ENCODE measurements at regions not wholly inside any gene's neighbourhood (a gene's known extent, or its start where the extent isn't known, plus 50 kb on each side); places are given as distances from the start of the nearest gene placed in this dataset.

GRCh38 chr3:110093812-110094401, 756.6 kb upstream of the DPPA4 start:
- DNase-seq (ENCODE audit: low read depth in 2 of 2), result no peak

DNA sequence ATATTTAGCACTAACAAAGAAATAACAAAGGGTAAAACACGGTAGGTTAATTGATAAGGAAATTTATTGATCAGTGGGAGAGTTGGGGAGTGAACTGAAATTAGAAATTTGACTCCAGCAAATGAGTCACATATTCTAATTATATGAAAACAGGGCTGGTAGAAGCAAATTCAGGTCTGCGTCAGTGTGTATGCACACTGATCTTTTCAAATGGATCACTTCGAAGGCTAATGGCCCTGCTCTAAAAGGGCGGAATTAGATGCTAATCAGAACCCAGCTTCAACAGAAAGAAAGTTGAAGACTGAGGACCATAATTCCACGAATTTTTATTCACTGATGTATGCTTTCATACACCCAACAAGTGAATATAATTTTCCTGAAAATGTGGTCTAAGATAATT, 762.4 kb upstream of the DPPA4 start:
- DNase-seq (ENCODE audit: low read depth in 2 of 2), result no peak

- DNase-seq (ENCODE audit: low read depth in 2 of 2), result no peak
These were observed 764.0 kb upstream of the DPPA4 start for GRCh38 chr3:110101361-110101760.

- DNase-seq (ENCODE audit: low read depth in 2 of 2), result no peak
These were observed 769.5 kb upstream of the DPPA4 start for GRCh38 chr3:110106805-110107204.

DNA sequence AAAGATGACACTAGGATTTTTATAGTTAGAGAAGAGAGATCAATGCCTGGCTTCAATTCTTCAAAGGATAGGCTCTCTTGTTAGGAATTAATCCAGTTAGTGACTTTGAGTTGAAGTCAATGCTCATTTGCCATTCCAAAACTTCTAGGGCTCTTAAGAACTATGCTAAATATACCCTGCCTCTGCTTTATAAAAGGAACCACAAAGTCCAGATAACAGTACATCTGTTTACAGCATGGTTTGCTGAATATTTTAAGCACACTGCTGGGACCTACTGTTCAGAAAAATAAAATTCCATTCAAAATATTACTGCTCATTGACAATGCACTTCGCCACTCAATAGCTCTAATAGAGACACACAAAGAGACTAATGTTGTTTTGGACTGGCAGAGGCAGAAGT, 786.6 kb upstream of the DPPA4 start:
- no peak for DNase-seq (ENCODE audit: low read depth in 2 of 2)

DNA sequence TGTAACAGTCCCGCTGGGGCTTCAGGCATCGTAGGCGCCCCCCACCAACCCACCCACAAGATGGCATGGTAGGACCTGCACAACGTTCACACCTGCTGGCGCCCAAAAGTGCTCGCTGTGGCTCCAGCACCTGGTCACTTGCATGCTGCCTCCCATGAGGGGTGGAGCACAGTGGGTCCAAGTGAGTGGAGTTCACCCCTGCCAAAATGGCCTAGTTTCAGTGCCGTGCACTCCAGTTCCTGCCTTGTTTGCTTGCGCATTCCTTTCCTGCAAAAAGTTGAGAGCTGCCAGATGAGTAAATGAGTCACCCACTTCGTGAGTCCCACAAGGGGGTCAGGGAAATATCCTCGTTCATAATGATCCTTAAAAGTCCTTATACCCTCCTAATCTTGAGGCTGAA, 788.7 kb upstream of the DPPA4 start:
- no peak for DNase-seq (ENCODE audit: low read depth in 2 of 2)

GRCh38 chr3:110133971-110134370, 796.6 kb upstream of the DPPA4 start:
- DNase-seq (ENCODE audit: low read depth in 2 of 2), result no peak

GRCh38 chr3:110139048-110139447, 801.7 kb upstream of the DPPA4 start:
- no peak for DNase-seq (ENCODE audit: low read depth in 2 of 2)

- DNase-seq (ENCODE audit: low read depth in 2 of 2), result no peak
These were observed 802.5 kb upstream of the DPPA4 start for GRCh38 chr3:110139821-110140220.

DNA sequence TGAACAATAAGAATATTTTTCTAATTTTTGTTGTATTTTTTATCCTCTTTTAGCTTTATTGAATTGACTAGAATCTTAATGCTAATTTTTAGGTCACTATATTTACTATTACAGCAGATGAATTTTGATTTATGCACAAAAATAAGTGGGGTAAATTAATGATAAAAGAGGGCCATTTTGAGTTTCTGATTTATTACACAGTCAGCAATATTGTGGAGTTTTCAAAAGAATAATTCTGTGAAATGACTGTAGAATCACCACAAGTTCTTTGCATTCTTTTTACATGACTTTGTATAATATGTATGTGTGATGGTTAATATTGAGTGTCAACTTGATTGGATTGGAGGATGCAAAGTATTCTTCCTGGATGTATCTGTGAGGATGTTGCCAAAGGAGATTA, 812.4 kb upstream of the DPPA4 start:
- DNase-seq (ENCODE audit: low read depth in 2 of 2), result no peak

- no peak for DNase-seq (ENCODE audit: low read depth in 2 of 2)
These were observed 819.9 kb upstream of the DPPA4 start for GRCh38 chr3:110157221-110157620.

DNA sequence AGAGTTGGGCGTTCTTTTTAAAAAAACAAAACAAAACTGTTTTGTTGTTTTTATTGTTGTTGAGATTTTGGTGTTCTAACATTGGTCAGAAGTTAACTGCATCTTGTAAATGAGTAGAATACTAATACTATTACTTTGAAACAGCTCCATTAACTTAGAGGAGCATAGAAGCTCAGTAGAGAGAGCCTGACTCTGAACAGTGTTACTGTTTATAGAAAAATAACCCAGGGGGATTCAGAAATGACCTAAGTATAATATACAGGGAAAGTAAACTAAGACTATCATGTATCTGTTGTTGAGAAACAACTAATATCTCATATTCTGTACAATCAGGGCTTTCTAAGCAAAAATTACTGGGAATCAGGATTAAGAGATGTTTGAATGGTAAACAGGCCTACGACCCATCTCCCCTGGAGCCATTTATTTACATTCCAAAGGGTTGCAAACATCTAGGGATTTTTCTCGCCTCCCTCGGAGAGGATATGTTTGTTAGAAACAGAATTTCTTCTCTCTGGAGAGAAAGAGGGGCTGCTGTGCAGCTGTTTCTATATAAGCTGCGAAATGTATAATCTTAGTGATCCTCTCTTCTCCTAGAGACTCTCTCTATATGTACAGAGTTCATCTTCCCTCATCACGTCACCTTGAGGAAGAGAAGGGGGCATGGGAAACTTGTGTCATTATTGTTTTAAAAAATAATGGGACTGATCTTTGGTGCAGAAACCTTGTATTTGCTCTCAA, 827.5 kb upstream of the DPPA4 start:
- no peak for DNase-seq (ENCODE audit: low read depth in 2 of 2)

GRCh38 chr3:110165370-110165743, 828.0 kb upstream of the DPPA4 start:
- DNase-seq (ENCODE audit: low read depth in 2 of 2), result no peak

DNA sequence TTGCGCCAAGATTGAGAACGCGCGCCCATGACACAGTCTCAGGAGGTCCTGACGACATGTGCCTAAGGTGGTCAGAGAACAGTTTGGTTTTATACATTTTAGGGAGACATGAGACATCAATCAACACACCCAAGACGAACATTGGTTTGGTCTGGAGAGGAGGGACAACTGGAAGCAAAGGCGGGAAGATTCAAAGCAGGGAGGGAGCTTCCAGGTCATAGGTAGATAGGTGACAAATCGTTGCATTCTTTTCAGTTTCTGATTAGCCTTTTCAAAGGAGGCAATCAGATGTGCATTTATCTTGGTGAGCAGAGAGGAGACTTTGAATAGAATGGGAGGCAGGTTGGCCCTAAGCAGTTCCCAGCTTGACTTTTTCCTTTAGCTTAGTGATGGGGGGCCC, 828.4 kb upstream of the DPPA4 start:
- DNase-seq (ENCODE audit: low read depth in 2 of 2), result no peak

DNA sequence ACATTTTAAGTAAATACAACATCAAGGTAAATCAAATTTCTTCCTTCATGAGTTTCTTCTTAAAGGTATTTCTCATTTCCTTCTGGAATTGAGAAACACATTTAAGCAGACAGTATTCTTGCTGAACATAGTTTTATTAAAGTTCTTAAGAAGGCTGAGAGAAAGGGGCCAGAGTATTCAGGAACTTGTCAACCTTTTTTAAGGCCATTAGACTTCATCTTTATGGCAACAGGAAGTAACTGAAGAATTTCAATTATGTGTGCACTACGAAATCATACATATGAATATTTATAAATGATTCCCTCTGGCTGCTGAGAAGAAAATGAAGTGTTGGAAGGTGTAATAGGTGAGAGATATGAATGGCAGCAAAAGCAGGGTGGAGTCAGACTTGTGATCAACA, 829.4 kb upstream of the DPPA4 start:
- no peak for DNase-seq (ENCODE audit: low read depth in 2 of 2)

DNA sequence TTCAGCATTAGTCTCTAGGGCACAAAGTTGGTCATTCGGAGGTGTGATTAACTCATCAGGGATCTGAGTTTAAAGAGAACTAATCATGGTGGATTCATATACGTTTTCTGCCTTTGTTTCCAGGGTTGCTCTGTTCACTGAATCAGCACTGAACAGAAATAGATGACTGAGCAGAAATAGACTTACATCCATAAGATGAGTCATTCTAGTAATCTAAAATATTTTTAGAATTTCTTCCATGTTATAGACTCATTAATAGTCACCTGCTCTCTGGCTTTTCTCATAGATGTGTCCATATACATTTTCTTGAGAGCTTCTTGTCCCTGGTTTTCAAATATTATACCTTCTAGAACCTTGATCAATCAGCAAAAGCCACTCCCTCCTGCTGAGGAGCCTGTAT, 837.6 kb upstream of the DPPA4 start:
- no peak for DNase-seq (ENCODE audit: low read depth in 2 of 2)

DNA sequence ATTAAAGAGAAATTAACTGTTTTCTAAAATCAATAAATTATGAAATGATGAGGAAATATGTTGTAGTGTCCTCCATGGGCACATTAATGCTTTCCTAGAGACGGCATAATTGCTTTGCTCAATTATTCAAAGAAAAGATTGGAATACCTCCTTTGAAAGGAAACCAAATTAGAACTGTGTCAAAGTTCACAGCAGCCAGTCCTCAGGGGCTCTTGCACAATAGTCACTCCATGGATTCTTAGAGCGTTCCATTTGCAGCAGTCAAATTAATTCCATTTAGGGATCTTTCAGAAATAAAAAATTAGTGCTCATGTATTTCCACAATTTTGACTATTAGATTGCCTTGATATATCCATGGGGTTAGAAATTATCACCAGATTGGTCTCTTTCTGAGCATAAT, 841.6 kb upstream of the DPPA4 start:
- no peak for DNase-seq (ENCODE audit: low read depth in 2 of 2)

- no peak for DNase-seq (ENCODE audit: low read depth in 2 of 2)
These were observed 843.4 kb upstream of the DPPA4 start for GRCh38 chr3:110180733-110181132.

GRCh38 chr3:110181226-110181625, 843.9 kb upstream of the DPPA4 start:
- no peak for DNase-seq (ENCODE audit: low read depth in 2 of 2)

DNA sequence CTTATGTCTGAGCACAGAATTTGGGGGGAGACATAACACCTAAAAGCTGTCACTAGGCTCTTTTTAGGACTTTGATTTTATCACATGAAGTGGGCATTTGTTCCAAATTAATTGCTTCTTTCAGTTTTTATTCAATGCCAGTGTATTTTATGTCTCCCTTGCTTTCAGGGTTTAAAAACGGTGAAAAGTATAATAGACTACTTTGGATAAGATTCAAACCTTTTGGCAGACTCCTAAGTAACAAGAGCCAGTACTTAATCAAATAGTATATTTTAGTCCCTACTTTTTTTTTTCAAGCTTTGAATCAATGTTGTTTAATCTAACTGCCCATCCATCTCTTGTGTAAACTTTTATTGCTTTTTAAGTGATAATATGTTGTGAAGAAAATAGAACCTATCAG, 847.2 kb upstream of the DPPA4 start:
- DNase-seq (ENCODE audit: low read depth in 2 of 2), result no peak

DNA sequence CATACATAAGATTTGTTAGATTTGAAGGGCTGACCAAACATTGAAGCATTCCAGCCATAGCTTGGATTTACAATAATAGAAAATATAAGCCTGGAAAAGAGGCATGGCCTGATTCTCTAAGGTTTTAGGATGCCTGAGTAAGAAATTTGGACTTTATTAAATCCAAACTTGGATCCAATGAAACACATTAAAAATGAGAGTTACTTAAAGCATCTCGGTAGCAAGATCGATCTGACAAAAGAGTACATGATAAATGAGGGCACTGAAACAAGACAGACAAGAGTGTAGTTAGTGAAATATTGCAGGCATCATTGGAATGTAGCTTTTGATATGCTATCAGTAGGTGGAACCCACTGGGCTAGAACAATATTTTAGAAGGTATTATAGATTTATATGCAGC, 855.7 kb upstream of the DPPA4 start:
- no peak for DNase-seq (ENCODE audit: low read depth in 2 of 2)

- no peak for DNase-seq (ENCODE audit: low read depth in 2 of 2)
These were observed 861.6 kb upstream of the DPPA4 start for GRCh38 chr3:110198717-110199587.

- DNase-seq (ENCODE audit: low read depth in 2 of 2), result no peak
These were observed 862.2 kb upstream of the DPPA4 start for GRCh38 chr3:110199588-110199943.
